DOHH2 (cell line): ENCODE measurements at regions not wholly inside any gene's neighbourhood (a gene's known extent, or its start where the extent isn't known, plus 50 kb on each side); places are given as distances from the start of the nearest gene placed in this dataset.

Source experiments
- EZH2phosphoT487 ChIP-seq: fragments of 200-600 bp; sonication (generic); IDR thresholded peaks from 2 replicates; pipeline ENCODE4 v1.6.1; 2017; ENCODE audit warnings: borderline replicate concordance, mild to moderate bottlenecking, antibody characterized with exemption, low read length, moderate library complexity, mixed read lengths
- TF ChIP-seq, protein P1 (sequence below): fragments of 200-600 bp; sonication (generic); IDR thresholded peaks from one replicate; pipeline ENCODE4 v1.5.1; 2014; ENCODE audit warnings: antibody characterized with exemption, mild to moderate bottlenecking, low read depth, low read length; ENCODE audit not compliant: poor library complexity, severe bottlenecking

DNA sequence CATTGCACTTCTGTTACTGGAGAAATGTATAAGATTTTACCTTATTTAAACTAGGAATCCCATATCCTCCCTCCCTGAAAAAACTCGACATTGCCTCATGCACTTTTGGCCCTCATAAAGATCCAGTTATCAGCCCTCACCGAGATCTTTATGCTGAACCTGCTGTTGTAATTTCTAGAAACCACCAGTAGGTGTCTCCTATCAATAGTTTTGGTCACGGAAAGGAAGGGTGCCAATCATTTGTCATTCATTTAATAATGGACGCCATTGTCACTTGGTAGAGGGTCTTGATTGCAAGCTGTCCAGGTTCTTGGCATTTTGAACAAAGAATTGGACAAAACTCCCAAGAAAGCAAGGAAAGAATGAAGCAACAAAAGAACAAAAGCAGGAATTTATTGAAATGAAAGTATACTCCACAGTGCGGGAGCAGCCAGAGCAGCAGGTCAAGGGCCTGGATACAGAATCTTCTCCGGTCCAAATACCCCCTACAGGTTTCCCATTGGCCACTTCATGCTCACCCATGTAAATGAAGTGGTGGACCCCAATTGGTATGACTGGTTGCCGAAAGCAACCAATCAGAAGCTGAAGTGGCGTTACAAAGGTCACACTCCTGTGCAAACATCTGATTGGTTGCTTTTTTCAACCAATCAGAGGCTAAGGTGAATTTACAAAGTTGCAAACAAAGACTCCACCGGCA is 524.3 kb downstream of the PSAT1 start:
- TF ChIP-seq, protein P1, sequence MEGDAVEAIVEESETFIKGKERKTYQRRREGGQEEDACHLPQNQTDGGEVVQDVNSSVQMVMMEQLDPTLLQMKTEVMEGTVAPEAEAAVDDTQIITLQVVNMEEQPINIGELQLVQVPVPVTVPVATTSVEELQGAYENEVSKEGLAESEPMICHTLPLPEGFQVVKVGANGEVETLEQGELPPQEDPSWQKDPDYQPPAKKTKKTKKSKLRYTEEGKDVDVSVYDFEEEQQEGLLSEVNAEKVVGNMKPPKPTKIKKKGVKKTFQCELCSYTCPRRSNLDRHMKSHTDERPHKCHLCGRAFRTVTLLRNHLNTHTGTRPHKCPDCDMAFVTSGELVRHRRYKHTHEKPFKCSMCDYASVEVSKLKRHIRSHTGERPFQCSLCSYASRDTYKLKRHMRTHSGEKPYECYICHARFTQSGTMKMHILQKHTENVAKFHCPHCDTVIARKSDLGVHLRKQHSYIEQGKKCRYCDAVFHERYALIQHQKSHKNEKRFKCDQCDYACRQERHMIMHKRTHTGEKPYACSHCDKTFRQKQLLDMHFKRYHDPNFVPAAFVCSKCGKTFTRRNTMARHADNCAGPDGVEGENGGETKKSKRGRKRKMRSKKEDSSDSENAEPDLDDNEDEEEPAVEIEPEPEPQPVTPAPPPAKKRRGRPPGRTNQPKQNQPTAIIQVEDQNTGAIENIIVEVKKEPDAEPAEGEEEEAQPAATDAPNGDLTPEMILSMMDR = peak; percentile 72
- no peak for TF ChIP-seq EZH2phosphoT487
